Osteocyte (in vitro differentiated cells): ENCODE measurements at regions not wholly inside any gene's neighbourhood (a gene's known extent, or its start where the extent isn't known, plus 50 kb on each side); places are given as distances from the start of the nearest gene placed in this dataset.

Experiments
- DNase-seq: peaks from one replicate; pipeline ENCODE4 v3.0.0; 2021; ENCODE audit warnings: mixed read lengths; ENCODE audit not compliant: unreplicated experiment; ENCODE audit errors: extremely low spot score
- H3K27ac Mint-ChIP-seq: one replicate; pipeline ENCODE4 v1.8.0; 2021; ENCODE audit warnings: mild to moderate bottlenecking, mixed read lengths; ENCODE audit not compliant: unreplicated experiment
- H3K27me3 Mint-ChIP-seq: one replicate; pipeline ENCODE4 v1.8.0; 2021; ENCODE audit warnings: mixed read lengths; ENCODE audit not compliant: unreplicated experiment
- H3K36me3 Mint-ChIP-seq: one replicate; pipeline ENCODE4 v1.8.0; 2021; ENCODE audit warnings: mixed read lengths; ENCODE audit not compliant: unreplicated experiment
- H3K4me1 Mint-ChIP-seq: one replicate; pipeline ENCODE4 v1.8.0; 2021; ENCODE audit warnings: mixed read lengths; ENCODE audit not compliant: unreplicated experiment
- H3K4me3 Mint-ChIP-seq: one replicate; pipeline ENCODE4 v1.8.0; 2021; ENCODE audit warnings: mild to moderate bottlenecking, moderate library complexity, mixed read lengths; ENCODE audit not compliant: unreplicated experiment
- H3K9me3 Mint-ChIP-seq: one replicate; pipeline ENCODE4 v1.8.0; 2021; ENCODE audit warnings: mixed read lengths; ENCODE audit not compliant: unreplicated experiment
- TF ChIP-seq, protein P1 (sequence below): fragments of 200-600 bp; sonication (generic); IDR thresholded peaks from 2 replicates; pipeline ENCODE4 v1.5.0; 2021; ENCODE audit warnings: antibody characterized with exemption, mild to moderate bottlenecking, moderate library complexity

DNA sequence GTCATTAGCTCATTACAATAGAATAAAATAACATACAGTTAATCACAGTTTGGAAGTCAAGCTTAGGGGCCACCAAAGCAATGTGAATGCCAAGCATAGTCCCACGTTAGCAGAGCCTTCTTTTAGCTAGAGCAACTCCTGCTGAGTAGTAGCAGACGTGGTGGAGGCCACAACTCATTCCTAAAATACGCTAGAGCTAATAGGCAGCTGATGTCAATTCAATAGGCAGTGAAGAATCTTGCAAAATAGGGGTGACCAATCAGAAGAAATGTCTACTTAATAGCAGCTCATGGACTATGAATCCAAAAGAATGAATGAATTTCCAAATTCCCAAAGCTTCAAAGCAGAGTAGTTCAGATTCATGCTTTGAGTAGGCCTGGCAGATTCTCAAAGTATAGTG, 292.9 kb upstream of the RORA start:
- Mint-ChIP-seq H3K27ac (no peak overlapping the region), H3K4me1 (no peaks in the 10 kb centered on the region), H3K36me3 (no peaks in the 10 kb centered on the region), H3K27me3 (no peaks in the 10 kb centered on the region), H3K9me3 (no peaks in the 10 kb centered on the region), H3K4me3 (no peak overlapping the region)
- TF ChIP-seq, protein P1, sequence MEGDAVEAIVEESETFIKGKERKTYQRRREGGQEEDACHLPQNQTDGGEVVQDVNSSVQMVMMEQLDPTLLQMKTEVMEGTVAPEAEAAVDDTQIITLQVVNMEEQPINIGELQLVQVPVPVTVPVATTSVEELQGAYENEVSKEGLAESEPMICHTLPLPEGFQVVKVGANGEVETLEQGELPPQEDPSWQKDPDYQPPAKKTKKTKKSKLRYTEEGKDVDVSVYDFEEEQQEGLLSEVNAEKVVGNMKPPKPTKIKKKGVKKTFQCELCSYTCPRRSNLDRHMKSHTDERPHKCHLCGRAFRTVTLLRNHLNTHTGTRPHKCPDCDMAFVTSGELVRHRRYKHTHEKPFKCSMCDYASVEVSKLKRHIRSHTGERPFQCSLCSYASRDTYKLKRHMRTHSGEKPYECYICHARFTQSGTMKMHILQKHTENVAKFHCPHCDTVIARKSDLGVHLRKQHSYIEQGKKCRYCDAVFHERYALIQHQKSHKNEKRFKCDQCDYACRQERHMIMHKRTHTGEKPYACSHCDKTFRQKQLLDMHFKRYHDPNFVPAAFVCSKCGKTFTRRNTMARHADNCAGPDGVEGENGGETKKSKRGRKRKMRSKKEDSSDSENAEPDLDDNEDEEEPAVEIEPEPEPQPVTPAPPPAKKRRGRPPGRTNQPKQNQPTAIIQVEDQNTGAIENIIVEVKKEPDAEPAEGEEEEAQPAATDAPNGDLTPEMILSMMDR = no peak
- DNase-seq = no peak

DNA sequence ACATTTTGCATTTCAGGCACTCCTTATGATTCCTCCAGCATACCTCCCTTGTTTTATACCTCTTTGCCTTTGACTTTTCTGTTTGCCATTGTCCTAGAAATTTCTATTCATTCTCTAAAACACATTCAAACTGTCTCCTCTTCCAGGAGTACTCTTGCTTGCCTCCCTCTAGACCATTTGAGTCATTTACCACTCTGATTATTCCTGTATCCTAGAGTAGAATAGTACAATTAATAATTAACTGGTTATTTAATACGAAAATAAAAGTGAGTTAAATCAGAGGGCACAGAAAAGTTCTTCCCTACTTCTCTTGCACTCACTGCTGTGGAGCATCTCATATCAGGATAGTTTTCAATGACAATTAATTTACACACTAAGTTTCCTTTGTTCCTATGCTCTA, 290.2 kb upstream of the RORA start:
- Mint-ChIP-seq H3K27ac (no peak overlapping the region), H3K9me3 (no peaks in the 10 kb centered on the region)

DNA sequence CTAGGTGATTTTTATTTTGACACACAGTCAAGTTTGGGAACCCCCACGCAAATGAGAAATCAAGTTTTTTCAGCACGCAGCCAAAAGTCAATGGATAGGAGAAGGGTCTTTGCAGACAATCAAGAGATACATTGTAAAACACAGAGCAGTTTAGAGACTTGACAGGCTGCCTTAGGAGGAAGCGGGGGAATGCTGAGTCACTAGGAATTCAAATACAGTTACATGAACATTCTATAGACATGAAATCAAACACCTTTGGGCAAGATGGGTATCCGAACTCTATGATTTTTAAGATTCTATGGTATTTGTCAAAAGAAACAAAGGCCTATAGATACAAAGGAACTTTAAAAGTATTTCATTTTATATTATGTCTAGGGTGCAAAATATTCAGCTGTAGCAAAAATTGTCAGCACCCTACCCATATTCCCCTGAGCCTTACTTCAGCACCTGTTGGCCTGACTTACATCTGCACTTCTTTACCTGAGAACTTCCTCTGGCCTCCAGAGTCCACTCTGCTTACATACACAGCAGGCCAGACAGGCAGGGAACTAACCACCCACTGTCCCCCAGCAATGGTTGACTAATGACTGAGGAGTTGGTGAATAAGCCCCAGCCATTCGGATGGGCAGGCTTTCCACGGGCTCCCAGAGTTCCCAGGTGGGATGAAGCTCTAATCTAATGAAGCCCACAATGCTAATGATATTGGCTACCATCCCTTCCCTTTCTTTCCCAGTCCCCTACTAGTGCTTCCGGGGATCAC, 289.3 kb upstream of the RORA start:
- TF ChIP-seq, protein P1 = no peak
- Mint-ChIP-seq H3K9me3 (no peaks in the 10 kb centered on the region), H3K4me1 (no peaks in the 10 kb centered on the region), H3K36me3 (no peaks in the 10 kb centered on the region), H3K27me3 (no peaks in the 10 kb centered on the region), H3K27ac (no peak overlapping the region), H3K4me3 (no peak overlapping the region)
- no peak for DNase-seq

More for the DNA sequence above, 290.2 kb upstream of the RORA start:
- no peaks in the 10 kb centered on the region for H3K4me1 Mint-ChIP-seq
- H3K4me3 Mint-ChIP-seq = no peak overlapping the region
- DNase-seq = no peak
- TF ChIP-seq, protein P1 = no peak
- H3K36me3 Mint-ChIP-seq = no peaks in the 10 kb centered on the region
- no peaks in the 10 kb centered on the region for H3K27me3 Mint-ChIP-seq

DNA sequence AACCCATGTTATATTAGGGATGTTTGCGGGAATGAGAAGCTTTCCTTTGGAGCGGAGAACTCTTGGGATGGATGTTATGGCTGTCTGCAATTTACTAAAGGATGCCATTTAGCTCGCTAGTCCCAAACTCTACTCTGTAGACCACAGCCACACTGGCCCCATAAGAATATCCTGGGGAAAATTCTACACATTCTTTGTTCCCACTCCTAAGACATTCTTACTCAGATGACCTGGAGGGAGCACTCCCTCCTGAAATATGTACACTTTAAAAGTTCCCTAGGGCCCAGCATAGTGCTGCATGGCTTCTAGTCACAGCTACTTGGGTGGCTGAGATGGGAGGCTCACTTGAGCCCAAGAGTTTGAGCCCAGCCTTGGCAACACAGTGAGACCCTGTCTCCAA, 288.7 kb upstream of the RORA start:
- no peak for DNase-seq
- no peak overlapping the region for H3K27ac Mint-ChIP-seq
- no peaks in the 10 kb centered on the region for H3K4me1 Mint-ChIP-seq
- no peaks in the 10 kb centered on the region for H3K27me3 Mint-ChIP-seq
- no peaks in the 10 kb centered on the region for H3K36me3 Mint-ChIP-seq
- H3K9me3 Mint-ChIP-seq = no peaks in the 10 kb centered on the region
- H3K4me3 Mint-ChIP-seq = no peak overlapping the region
- TF ChIP-seq, protein P1 = no peak

DNA sequence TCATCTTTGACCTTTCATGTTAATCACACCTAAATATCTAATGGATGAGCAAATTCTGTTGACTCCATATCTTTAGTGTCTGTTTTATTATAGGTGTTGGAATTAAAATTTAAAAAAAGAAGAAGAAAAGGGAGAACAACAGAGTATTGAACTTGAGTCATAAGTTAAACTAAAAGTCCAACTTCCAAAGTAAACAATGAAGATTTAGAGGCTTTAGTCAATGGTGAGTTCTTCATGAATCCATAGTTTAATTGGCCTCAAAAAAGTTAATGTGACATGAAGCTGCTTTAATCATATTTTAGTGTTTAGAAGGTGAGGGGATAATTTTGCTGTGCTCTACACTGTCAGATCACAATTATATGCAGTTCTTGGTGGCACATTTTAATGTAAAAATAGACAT, 288.2 kb upstream of the RORA start:
- no peaks in the 10 kb centered on the region for H3K9me3 Mint-ChIP-seq
- TF ChIP-seq, protein P1 = no peak
- no peaks in the 10 kb centered on the region for H3K36me3 Mint-ChIP-seq
- H3K4me1 Mint-ChIP-seq = no peaks in the 10 kb centered on the region
- no peak overlapping the region for H3K4me3 Mint-ChIP-seq
- DNase-seq = no peak
- no peaks in the 10 kb centered on the region for H3K27me3 Mint-ChIP-seq
- H3K27ac Mint-ChIP-seq = no peak overlapping the region
